ENCODE measurements at regions not wholly inside any gene's neighbourhood (a gene's known extent, or its start where the extent isn't known, plus 50 kb on each side); places are given as distances from the start of the nearest gene placed in this dataset.
"Not testable (repeated sequence)": the region's sequence is repeated elsewhere in the genome, so short reads cannot be mapped to it uniquely, and the experiment has no call there.

- ATAC-seq (replicated peaks in 6 of 8); in situ Hi-C loops (cut with MboI; ENCODE audit: low pct_unique_long_range_greater_than_20kb in 2 of 9, low sequenced_read_pairs in 9 of 9, unreplicated experiment in 9 of 9); H3K27ac ChIP-seq: not testable (repeated sequence)
- Histone ChIP-seq H3K4me3 (peak overlapping the region in 4 of 5 donors; percentile 21 to 73 (median 55)), H3K4me1 (replicated peaks in 1 of 2) (peaks cover 0 to 24% of the 10 kb centered on the region in 2 donors)
- WGBS, 10 experiments, result 0 to 100% (median 60%) methylated on average over 1 to 4 of the region's 8 CpGs; no CpG with 5 or more reads in 5 of the 10 experiments
These were observed 174.2 kb downstream of the USP22 start for GRCh38 chr17:20868662-20869007.

- H3K27ac ChIP-seq; ATAC-seq (replicated peaks in 6 of 8); in situ Hi-C loops (cut with MboI; ENCODE audit: low pct_unique_long_range_greater_than_20kb in 2 of 9, low sequenced_read_pairs in 9 of 9, unreplicated experiment in 9 of 9); H3K4me3 ChIP-seq: not testable (repeated sequence)
- 21 to 81% (median 51%) methylated on average over 1 to 4 of the region's 4 CpGs; no CpG with 5 or more reads in 2 of the 10 experiments for WGBS, 10 experiments
- H3K4me1 ChIP-seq (replicated peaks in 1 of 2), result peaks cover 0 to 30% of the 10 kb centered on the region in 2 donors
These were observed 169.6 kb downstream of the USP22 start for GRCh38 chr17:20873173-20873572.

GRCh38 chr17:20873688-20874328 lies 169.0 kb downstream of the USP22 start:
- in situ Hi-C loops (cut with MboI; ENCODE audit: low pct_unique_long_range_greater_than_20kb in 2 of 9, low sequenced_read_pairs in 9 of 9, unreplicated experiment in 9 of 9), result not testable (repeated sequence)
- WGBS, 10 experiments, result 42 to 95% (median 80%) methylated on average over 3 to 5 of the region's 5 CpGs

GRCh38 chr17:20877384-20877783 lies 165.4 kb downstream of the USP22 start:
- H3K4me3 ChIP-seq; ATAC-seq (replicated peaks in 6 of 8); H3K27ac ChIP-seq; in situ Hi-C loops (cut with MboI; ENCODE audit: low pct_unique_long_range_greater_than_20kb in 2 of 9, low sequenced_read_pairs in 9 of 9, unreplicated experiment in 9 of 9): not testable (repeated sequence)
- WGBS, 10 experiments, result 56 to 100% (median 83%) methylated on average over 1 of the region's 1 CpG; no CpG with 5 or more reads in 5 of the 10 experiments
- peaks cover 0 to 17% of the 10 kb centered on the region in 2 donors for H3K4me1 ChIP-seq (replicated peaks in 1 of 2)

More at GRCh38 chr17:20873688-20874328, 169.0 kb downstream of the USP22 start:
- not testable (repeated sequence) for H3K4me3 ChIP-seq; ATAC-seq (replicated peaks in 6 of 8); H3K27ac ChIP-seq
- peaks cover 0 to 30% of the 10 kb centered on the region in 2 donors for H3K4me1 ChIP-seq (replicated peaks in 1 of 2)

- Histone ChIP-seq H3K4me3 (no peak overlapping the region), H3K4me1 (replicated peaks in 1 of 2) (no peaks in the 10 kb centered on the region), H3K27ac (no peak overlapping the region)
- 71 to 100% (median 100%) methylated on average over 1 of the region's 2 CpGs; no CpG with 5 or more reads in 1 of the 10 experiments for WGBS, 10 experiments
- ATAC-seq (replicated peaks in 6 of 8), result no peak
- in situ Hi-C loops (cut with MboI; ENCODE audit: low pct_unique_long_range_greater_than_20kb in 2 of 9, low sequenced_read_pairs in 9 of 9, unreplicated experiment in 9 of 9), result no loop called here
These were observed 152.5 kb downstream of the USP22 start for GRCh38 chr17:20890338-20890737.

- H3K4me3 ChIP-seq; H3K27ac ChIP-seq; H3K4me1 ChIP-seq (replicated peaks in 1 of 2); ATAC-seq (replicated peaks in 6 of 8); in situ Hi-C loops (cut with MboI; ENCODE audit: low pct_unique_long_range_greater_than_20kb in 2 of 9, low sequenced_read_pairs in 9 of 9, unreplicated experiment in 9 of 9): not testable (repeated sequence)
- WGBS, 10 experiments, result 100% methylated on average over 6 of the region's 18 CpGs; no CpG with 5 or more reads in 9 of the 10 experiments
These were observed 147.4 kb downstream of the USP22 start for GRCh38 chr17:20895426-20895825.

GRCh38 chr17:20896153-20896649 lies 146.6 kb downstream of the USP22 start:
- 30 to 75% methylated on average over 2 of the region's 30 CpGs; no CpG with 5 or more reads in 8 of the 10 experiments for WGBS, 10 experiments
- no peaks in the 10 kb centered on the region for H3K4me1 ChIP-seq (replicated peaks in 1 of 2)
- in situ Hi-C loops (cut with MboI; ENCODE audit: low pct_unique_long_range_greater_than_20kb in 2 of 9, low sequenced_read_pairs in 9 of 9, unreplicated experiment in 9 of 9), result no loop called here
- no peak for ATAC-seq (replicated peaks in 6 of 8)
- no peak overlapping the region for H3K27ac ChIP-seq
- no peak overlapping the region for H3K4me3 ChIP-seq

GRCh38 chr17:20898726-20899125 lies 144.1 kb downstream of the USP22 start:
- H3K4me3 ChIP-seq; H3K4me1 ChIP-seq (replicated peaks in 1 of 2); in situ Hi-C loops (cut with MboI; ENCODE audit: low pct_unique_long_range_greater_than_20kb in 2 of 9, low sequenced_read_pairs in 9 of 9, unreplicated experiment in 9 of 9); H3K27ac ChIP-seq; ATAC-seq (replicated peaks in 6 of 8): not testable (repeated sequence)
- 0 to 40% methylated on average over 1 of the region's 5 CpGs; no CpG with 5 or more reads in 8 of the 10 experiments for WGBS, 10 experiments

GRCh38 chr17:20902496-20902895 lies 140.3 kb downstream of the USP22 start:
- in situ Hi-C loops (cut with MboI; ENCODE audit: low pct_unique_long_range_greater_than_20kb in 2 of 9, low sequenced_read_pairs in 9 of 9, unreplicated experiment in 9 of 9); ATAC-seq (replicated peaks in 6 of 8); H3K27ac ChIP-seq; H3K4me1 ChIP-seq (replicated peaks in 1 of 2); H3K4me3 ChIP-seq: not testable (repeated sequence)
- 0 to 92% (median 20%) methylated on average over 1 to 17 of the region's 17 CpGs; no CpG with 5 or more reads in 5 of the 10 experiments for WGBS, 10 experiments

GRCh38 chr17:20903549-20903948 lies 139.3 kb downstream of the USP22 start:
- H3K4me1 ChIP-seq (replicated peaks in 1 of 2); H3K27ac ChIP-seq; in situ Hi-C loops (cut with MboI; ENCODE audit: low pct_unique_long_range_greater_than_20kb in 2 of 9, low sequenced_read_pairs in 9 of 9, unreplicated experiment in 9 of 9); H3K4me3 ChIP-seq: not testable (repeated sequence)
- WGBS, 10 experiments, result 0 to 8% methylated on average over 1 of the region's 1 CpG; no CpG with 5 or more reads in 8 of the 10 experiments
- ATAC-seq (replicated peaks in 6 of 8), result peak in 2 of 8 experiments; percentile 22 to 52

GRCh38 chr17:20908313-20909267 lies 134.2 kb downstream of the USP22 start:
- H3K4me1 ChIP-seq (replicated peaks in 1 of 2), result peaks cover 7 to 13% of the 10 kb centered on the region in 2 donors
- 9 to 42% (median 20%) methylated on average over 2 to 16 of the region's 43 CpGs for WGBS, 10 experiments
- H3K27ac ChIP-seq, result peak overlapping the region; percentile 55 to 71
- in situ Hi-C loops (cut with MboI; ENCODE audit: low pct_unique_long_range_greater_than_20kb in 2 of 9, low sequenced_read_pairs in 9 of 9, unreplicated experiment in 9 of 9), result no loop called here
- ATAC-seq (replicated peaks in 6 of 8), result peak; percentile 97 to 99 (median 98)
- H3K4me3 ChIP-seq, result peak overlapping the region; percentile 10 to 30 (median 16)

- no peaks in the 10 kb centered on the region for H3K4me1 ChIP-seq (replicated peaks in 1 of 2)
- no peak overlapping the region for H3K4me3 ChIP-seq
- 23 to 100% (median 92%) methylated on average over 3 to 4 of the region's 4 CpGs for WGBS, 10 experiments
- ATAC-seq (replicated peaks in 6 of 8), result no peak
- in situ Hi-C loops (cut with MboI; ENCODE audit: low pct_unique_long_range_greater_than_20kb in 2 of 9, low sequenced_read_pairs in 9 of 9, unreplicated experiment in 9 of 9), result no loop called here
- no peak overlapping the region for H3K27ac ChIP-seq
These were observed 128.2 kb downstream of the USP22 start for GRCh38 chr17:20914658-20915057.

GRCh38 chr17:20916383-20916782 lies 126.4 kb downstream of the USP22 start:
- in situ Hi-C loops (cut with MboI; ENCODE audit: low pct_unique_long_range_greater_than_20kb in 2 of 9, low sequenced_read_pairs in 9 of 9, unreplicated experiment in 9 of 9), result no loop called here
- ATAC-seq (replicated peaks in 6 of 8), result no peak
- H3K4me1 ChIP-seq (replicated peaks in 1 of 2), result no peaks in the 10 kb centered on the region
- 75 to 100% (median 93%) methylated on average over 2 to 4 of the region's 4 CpGs; no CpG with 5 or more reads in 2 of the 10 experiments for WGBS, 10 experiments
- H3K4me3 ChIP-seq, result no peak overlapping the region
- no peak overlapping the region for H3K27ac ChIP-seq

Measured in motor neuron (in vitro differentiated cells).